ENCODE measurements at regions not wholly inside any gene's neighbourhood (a gene's known extent, or its start where the extent isn't known, plus 50 kb on each side); places are given as distances from the start of the nearest gene placed in this dataset.

DNA sequence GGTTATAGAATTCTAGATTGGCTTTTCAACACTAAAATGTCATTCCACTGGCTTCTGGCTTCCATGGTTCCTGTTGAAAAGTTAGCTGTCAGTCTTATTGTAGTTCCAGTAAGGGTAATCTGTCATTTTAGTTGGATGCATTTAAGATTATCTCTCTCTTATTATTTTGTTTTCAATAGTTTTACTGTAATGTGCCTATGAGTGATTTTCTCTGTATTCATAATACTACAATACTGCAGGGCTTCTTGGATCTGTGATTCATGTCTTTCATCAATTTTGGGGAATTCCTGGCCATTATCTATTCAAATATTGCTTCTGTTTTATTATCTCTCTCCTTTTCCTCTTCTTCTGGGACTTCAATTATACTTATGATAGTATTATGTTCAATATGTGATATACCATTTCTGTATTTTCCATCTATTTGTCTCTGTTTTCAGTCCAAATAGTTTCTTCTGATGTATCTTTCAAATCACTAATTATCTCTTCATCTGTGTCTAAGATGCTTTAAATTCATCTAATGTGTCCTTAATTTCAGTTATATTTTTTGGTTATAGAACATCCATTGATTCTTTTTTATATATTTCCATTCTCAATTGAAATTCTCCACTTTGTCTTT lies 101.5 kb downstream of the KCTD15 start:
- DNase-seq: no peak

DNA sequence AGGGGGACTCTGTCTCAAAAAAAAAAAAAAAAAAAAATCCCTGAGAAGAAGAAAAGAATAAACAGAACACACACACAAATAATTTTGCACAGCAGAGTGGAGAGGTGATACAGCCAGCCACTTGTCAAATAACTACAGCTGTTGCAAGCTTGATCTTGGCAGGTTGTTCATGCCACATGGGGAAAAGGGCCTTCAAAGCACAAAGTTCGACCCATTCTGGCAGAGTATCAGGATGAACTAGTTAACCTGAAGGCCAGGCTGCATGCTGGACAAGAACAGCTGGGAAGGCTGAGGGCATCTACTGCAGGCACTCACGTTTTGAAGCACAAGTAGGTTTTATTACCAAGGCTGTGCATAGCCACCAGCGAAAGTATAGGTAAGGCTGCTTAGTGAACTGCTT lies 104.1 kb downstream of the KCTD15 start:
- DNase-seq: no peak

DNA sequence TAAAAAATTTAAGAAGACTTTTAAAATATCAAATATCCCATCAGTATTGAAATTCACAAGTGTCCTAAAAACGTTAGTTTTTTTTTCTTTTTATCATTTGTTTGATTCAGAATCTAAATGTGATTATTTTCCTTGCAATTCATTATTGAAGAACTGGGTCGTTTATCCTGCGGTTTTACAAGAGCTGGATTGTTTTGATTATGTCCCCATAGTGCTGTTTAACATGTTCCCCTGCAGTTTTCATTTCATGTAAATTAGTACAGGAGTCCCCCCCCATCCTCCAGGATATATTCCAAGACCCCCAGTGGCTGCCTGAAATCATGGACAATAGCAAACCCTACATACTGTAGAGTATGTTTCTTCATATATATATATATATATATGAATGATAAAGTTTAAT lies 105.7 kb downstream of the KCTD15 start:
- no peak for DNase-seq

DNA sequence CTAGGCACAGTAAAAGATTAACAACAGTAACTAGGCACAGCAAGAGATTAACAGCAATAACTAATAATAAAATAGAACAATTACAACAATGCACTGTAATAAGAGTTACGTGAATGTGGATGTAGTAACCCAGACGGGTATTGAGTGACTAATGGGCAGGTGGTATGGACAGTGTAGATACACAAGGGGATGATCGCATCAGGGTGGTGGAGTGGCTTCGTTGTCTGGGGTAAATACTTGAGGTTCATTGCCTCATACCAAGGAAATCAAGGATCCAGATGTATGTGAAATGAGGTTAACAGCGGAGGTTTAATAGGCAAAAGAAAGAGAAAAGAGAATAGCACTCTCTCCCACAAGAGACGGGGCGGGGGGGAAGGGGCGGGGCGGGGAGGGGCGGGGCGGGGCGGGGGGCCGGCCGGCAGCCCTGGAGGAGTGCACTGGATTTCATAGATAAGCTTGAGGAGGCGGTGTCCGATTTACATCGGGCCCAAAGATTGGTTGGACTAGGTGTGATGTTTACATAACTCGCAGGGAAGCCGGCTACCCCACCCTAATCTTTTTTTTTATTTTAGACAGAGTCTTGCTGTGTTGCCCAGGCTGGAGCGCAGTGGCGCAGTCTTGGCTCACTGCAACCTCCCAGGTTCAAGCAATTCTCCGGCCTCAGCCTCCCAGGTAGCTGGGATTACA lies 106.3 kb downstream of the KCTD15 start:
- DNase-seq: no peak

DNA sequence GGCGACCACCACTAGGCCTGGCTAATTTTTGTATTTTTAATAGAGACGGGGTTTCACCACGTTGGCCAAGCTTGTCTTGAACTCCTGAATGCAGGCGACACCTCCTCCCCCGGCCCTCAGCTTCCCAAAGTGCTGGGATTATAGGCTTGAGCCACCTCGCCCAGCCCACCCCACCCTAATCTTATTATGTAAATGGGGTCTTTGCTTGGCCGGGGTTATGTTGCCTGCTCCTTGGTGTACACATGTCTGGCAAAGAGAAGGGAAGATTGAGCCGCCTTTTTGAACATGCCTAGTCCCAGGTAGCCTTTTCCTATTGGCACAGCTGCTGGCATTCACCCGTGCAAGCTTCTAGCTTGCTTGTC lies 106.8 kb downstream of the KCTD15 start:
- no peak for DNase-seq

DNA sequence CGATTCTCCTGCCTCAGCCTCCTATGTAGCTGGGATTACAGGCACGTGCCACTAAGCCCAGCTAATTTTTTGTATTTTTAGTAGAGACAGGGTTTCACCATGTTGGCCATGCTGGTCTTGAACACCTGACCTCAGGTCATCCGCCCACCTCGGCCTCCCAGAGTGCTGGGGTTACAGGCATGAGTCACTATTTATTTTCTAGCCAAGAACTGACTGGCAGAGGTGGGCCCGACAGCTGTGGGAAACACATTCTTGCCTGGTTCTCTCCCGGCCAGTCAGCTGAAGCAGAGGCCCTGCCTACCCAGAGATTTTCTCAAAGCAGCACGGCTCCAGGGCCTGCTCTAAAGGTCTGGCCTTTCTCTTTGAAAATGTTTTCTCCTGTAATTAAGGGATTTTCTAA lies 108.0 kb downstream of the KCTD15 start:
- DNase-seq: peak in 2 of 51 donors; percentile 7

DNA sequence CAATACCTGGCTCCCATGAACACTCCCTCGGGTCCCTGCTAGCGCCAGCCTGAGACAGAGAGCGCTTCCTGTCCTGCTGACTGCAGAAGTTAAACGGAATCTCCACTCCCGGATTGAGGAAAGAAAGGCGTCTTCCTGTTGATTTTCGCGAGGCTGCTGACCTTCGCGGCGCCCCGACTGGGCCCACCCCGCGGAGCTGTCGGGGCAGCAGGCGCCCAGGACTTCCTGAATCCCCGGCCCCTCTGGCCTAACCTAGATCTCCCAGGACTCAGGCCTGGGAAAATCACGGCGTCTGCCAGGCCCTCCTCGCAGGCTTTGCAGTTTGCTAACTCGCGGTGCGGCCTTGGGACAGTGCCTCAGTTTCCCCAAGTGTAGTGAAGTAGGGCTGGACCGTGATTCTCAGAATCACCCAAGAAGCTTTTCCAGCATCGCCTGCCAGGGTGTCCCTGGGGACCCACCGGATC lies 108.8 kb downstream of the KCTD15 start:
- DNase-seq: no peak

DNA sequence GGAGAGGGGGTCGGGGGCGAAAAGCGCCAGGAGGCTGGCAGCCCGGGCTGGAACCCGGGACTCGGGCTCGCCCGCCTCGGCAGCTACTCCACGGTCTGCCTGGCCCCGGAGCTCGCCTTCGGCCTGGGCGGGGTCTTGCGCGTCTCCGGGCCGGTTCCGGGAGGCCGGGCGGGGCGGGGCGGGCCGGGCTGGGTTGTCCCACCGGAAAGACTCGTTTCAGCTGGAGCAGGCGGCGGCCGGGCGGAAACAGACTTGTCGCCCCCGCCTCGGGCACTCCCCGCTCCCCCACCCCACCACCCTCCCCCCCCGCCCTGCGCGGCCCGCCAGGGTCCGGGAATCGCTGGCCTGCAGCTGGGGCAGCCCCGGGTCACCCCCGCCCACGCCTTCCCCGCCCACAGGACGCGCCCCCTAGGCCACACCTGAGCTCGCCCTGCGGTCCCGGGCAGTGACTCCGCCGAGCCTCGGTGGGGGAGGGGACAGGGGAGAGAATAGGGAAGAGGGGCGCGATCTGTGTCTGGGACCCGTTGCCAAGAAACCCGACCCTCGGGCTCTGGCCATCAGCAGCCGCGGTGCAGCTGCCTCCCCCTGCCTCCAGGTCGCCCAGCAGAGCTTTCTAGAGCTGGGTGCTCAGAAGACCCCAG lies 109.4 kb downstream of the KCTD15 start:
- DNase-seq: peak in 6 of 51 donors; percentile 3 to 19 (median 6)

DNA sequence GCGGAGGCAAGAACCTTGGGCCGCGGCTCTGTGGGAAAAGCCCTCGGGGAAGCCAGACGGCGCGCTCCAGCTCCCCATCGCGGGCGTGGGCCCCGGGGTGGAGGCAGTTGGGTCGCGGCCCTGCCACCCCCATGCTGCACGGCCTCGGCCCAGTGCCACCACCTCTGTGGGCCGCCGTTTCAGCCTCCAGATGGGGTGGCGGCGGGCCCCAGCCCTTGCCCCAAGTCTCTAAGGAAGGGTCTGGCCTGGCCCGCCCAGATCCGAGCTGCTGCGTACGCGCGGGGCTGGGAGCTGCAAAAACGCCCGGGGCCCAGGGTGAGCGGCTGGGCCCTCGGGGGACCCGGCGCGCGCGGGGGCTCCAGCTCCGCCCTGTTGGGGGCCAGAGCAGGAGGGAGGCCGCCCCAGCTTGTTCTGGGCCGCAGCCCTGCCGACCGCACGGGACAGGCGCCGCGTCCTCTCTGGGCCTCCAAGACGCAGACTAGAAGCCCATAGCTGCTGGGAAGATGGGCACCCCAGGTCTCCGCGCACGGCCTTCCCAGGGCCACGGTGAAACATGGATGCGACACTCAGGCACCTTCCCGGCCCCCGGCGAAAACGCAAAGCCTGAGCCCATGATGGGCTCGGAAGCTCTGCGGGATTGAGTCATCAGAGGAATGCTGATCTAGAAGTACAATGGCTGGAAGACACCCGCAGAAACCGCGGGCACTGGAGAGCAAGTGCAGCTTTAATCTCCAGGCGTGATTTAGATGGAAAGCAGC lies 110.1 kb downstream of the KCTD15 start:
- DNase-seq: no peak

DNA sequence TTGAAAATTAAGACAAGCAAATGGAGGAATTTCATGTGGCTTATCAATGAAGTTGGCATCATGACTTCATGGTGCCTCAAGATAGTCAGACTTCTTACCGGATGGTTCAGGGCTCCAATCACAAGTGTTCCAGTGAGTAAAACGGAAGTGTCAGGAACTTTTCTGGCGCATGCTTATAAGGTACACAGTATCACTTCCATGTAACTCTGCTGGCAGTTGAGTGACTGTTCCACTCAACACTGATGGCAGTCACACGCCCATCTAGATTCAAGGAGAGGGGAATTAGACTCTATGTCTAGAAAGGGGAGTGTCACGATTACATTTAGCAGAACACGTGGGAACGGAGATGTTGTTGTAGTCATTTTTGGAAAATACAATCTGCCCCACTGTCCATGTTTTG lies 114.3 kb downstream of the KCTD15 start:
- DNase-seq: no peak

DNA sequence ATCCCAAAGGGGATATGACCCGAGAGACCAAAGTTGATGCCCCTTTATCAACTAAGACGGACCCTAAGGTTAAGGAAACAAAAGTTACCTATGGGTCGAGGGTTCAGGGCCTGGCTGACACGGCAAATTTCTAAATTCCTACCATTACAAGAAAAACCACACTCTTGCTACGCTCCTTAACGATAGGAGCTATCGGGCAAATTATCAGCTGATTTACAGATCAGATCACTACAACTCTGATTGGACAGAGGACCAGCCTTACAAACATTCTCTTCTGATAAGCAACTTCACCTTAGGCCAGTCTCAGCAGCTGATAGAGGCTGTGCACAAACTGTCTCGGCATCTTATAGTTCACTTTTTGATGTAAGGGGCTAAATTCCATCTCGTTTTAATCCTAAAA lies 117.9 kb downstream of the KCTD15 start:
- DNase-seq: no peak

DNA sequence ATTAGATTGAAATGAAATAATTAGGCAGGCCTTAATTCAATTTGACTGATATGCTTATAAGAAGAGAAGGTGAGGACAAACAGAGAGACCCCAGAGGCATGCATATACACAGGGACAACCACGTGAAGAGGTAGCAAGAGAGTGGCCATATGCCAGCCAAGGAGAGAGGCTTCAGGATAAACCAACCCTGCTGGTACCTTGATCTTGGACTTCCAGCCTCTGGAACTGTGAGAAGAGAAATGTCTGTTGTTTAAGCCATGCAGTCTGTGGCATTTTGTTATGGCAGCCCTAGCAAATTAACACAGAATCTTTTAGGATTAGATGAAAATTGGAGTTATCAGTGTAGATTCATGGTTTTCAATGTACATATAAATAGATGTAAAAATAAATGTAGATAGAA lies 120.1 kb downstream of the KCTD15 start:
- no peak for DNase-seq

DNA sequence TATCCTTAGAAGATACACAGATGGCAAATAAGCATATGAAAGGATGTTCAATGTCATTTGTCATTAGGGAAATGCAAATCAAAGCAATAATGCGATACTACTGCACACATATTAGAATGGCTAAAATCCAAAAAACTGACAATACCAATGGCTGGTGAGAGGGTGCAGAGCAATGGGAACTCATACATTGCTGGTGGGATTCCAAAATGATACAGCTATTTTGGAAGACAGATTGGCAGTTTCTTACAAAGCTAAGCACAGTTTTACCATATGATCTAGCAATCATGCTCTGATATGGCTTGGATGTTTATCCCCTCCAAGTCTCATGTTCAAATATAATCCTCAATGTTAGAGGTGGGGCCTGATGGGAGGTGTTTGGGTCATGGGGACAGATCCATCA lies 122.6 kb downstream of the KCTD15 start:
- no peak for DNase-seq

DNA sequence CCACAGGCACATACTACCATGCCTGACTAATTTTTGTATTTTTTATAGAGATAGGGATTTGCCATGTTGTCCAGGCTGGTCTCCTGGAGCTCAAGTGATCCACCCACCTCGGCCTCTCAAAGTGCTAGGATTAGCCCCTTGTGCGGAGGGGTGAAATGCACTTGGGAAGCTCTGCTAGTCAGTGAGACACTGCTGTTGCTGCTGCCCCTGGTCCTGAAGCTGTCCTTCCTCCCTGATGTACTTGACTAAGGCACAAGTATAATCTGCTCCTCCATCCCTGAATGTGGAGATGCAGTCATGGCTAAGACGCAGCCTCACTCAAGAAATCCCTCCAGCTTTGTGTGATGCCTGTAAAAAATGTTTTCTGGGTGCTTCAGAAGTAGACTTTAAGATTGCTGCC lies 124.5 kb downstream of the KCTD15 start:
- DNase-seq: no peak

DNA sequence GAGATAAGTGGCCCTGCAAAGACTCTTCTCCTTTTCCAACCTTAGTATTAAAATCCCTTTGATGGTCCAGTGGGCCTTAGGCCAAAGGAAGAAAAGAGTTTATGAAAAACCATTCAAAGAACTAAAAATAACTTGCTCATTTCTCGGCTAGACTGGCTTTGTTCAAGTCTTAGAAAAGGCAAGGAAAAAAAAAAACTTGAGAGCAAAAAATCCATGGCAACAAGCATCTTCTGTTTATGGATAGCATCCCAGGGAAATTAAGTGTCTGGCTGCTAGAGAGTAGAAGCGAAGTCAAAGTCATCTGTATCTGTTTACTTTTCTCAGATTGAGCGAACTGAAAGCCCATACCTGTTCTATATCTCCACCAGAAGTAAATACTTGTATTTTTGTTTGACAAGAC lies 129.6 kb downstream of the KCTD15 start:
- DNase-seq: no peak

DNA sequence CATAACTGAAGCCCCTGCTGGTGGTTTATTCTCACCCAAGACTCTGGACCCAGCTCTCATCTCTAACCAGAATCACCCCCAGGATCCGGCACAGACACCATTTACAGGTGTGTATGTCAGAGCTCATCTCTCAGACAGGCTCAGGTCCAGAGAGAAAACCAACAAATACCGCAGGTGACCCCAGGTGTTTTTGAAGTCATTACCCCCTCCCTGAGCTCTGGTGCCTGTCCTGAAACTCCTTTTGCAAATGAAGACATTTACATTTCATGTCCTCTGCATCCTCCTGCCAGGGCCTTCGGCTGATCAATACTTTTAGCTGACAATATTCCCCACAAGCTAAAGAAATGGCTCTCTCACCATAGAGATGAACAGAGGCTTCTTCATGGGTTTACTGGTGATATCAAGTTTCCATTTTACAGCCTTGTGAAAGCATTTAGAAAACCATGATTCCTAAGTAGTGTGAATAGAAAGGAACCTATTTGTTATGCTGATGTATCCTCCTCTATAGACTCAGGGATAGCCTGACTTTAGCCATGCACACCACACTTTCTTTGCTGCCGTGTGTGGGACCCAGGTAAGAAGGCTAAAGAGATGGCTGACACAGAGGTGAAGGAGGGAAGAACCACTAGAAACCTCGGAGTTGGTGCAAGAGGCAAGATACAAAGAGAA lies 131.3 kb downstream of the KCTD15 start:
- no peak for DNase-seq

DNA sequence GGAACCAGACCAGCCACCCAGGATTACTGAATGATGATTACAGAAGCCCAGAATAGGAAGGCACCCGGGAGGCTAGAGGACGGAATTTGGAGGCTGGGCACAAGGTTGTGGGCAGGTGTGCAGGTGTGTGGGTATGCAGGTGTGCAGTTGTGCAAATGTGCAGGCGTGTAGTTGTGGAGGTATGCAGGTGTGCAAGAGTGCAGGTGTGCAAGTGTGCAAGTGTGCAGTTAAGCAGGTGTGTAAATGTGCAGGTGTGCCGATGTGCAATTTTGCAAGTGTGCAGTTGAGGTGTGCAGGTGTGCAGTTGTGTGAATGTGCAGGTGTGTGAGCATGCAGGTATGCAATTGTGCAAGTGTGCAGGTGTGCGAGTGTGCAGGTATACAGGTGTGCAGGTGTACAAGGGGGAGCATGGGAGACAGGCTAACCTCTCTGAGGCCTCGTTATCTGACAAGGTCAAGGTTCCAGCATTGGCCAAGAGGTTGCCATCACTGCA lies 131.8 kb downstream of the KCTD15 start:
- no peak for DNase-seq

DNA sequence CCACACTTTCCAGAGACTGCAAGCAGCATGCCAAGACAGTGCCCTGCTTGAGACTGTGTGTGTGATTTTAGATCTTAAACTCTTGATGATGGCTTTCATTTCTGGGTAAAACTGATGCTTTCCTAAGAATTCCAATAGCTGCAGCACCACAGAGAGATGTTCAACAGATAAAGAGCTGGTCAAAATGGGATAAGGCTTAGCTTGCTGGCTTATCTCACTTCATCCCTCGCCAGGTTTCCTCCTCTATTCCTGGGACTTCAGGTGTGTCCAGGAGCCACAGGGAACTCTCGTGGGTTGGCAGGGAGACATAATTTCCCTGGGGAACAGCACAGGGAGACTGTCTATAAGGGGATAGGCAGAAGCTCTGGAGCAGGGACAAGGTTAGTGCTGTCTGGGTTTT lies 137.3 kb downstream of the KCTD15 start:
- DNase-seq: no peak

DNA sequence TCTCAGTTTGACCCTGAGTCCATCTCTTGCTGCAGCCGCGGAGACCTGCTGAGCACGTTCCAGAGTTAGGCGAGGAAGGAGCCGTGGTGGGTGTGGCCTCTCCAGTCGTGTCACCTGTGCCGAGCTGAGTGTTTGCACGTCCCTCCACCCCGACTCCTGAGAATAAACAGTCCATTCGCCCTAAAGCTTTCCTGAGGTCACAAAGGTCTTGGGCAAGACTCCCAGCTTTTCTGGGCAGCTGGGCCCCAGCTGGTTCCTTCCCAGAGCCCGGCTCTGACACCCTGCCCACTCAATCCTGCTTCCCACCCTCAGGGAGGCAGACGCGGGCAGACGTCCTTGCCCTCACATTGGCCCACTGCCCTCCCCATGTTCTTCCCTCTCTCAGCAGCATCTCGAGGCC lies 142.2 kb downstream of the KCTD15 start:
- no peak for DNase-seq

DNA sequence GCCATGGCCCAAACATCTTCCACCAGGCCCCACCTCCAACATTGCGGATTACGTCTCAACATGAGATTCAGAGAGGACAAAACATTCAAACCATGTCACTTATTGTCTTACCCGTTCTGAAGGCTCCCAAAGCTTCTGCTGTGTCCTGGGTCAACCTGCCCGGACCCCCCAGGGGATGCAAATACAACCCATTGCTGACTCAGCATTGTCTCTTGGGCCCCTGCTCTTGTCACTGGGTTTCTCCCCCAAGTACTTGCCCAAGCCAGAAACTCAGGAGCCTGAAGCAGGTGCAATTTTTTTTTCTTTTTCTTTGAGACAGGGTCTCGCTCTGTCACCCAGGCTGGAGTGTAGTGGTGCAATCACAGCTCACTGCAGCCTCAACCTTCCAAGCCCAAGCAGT lies 144.5 kb downstream of the KCTD15 start:
- no peak for DNase-seq

DNA sequence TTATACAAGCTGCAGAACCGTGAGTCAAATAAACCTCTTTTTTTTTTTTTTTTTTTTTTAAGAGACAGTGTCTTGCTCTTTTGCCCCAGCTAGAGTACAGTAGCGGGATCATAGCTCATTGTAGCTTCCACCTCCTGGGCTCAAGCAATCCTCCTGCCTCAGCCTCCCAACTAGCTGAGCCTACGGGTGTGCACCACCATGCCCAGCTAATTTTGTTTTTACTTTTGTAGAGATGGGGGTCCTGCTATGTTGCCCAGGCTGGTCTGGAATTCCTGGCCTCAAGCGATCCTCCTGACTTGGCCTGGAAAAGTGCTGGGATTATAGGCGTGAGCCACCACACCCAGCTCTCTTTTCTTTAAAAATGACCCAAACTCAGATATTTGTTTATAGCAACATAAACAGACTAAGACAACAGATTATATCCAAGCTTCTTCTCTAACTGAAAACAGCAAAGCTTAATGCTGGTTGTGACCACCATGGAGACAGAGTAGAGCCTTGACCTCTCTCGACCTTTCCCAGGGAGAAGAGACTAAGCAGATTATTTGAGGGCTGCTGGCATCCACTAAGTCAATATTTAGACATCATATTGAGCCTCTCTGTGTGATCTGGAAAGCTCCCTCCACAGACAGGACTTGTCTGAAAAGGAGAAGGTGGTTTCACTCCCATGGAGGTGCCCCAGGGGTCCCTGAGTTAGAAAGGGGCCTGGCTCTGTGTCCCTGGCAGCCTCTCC lies 150.0 kb downstream of the KCTD15 start:
- no peak for DNase-seq

All from hypothalamus (tissue), 51 donors.